ENCODE measurements at regions not wholly inside any gene's neighbourhood (a gene's known extent, or its start where the extent isn't known, plus 50 kb on each side); places are given as distances from the start of the nearest gene placed in this dataset.
A peak's percentile ranks its signal among the peaks of the same experiment; 100 is the strongest.
"Not testable (repeated sequence)": the region's sequence is repeated elsewhere in the genome, so short reads cannot be mapped to it uniquely, and the experiment has no call there.

GRCh38 chr12:34190054-34190453 lies 167.8 kb downstream of the ALG10 start:
- DNase-seq (ENCODE audit: low spot score), result no peak

- DNase-seq (ENCODE audit: low spot score), result no peak
These were observed 176.6 kb downstream of the ALG10 start for GRCh38 chr12:34198924-34199323.

- no peak for DNase-seq (ENCODE audit: low spot score)
These were observed 181.7 kb downstream of the ALG10 start for GRCh38 chr12:34203866-34204620.

- no peak for DNase-seq (ENCODE audit: low spot score)
These were observed 182.6 kb downstream of the ALG10 start for GRCh38 chr12:34204830-34205285.

- no peak for DNase-seq (ENCODE audit: low spot score)
These were observed 183.1 kb downstream of the ALG10 start for GRCh38 chr12:34205401-34205800.

GRCh38 chr12:34206061-34206785 lies 183.9 kb downstream of the ALG10 start:
- DNase-seq (ENCODE audit: low spot score), result no peak

- DNase-seq (ENCODE audit: low spot score), result no peak
These were observed 185.6 kb downstream of the ALG10 start for GRCh38 chr12:34207858-34208257.

GRCh38 chr12:34208331-34209258 lies 186.3 kb downstream of the ALG10 start:
- no peak for DNase-seq (ENCODE audit: low spot score)

- no peak for DNase-seq (ENCODE audit: low spot score)
These were observed 187.1 kb downstream of the ALG10 start for GRCh38 chr12:34209259-34209835.

- DNase-seq (ENCODE audit: low spot score), result no peak
These were observed 187.9 kb downstream of the ALG10 start for GRCh38 chr12:34210183-34210582.

- no peak for DNase-seq (ENCODE audit: low spot score)
These were observed 188.6 kb downstream of the ALG10 start for GRCh38 chr12:34210689-34211530.

- no peak for DNase-seq (ENCODE audit: low spot score)
These were observed 190.4 kb downstream of the ALG10 start for GRCh38 chr12:34212651-34213050.

- DNase-seq (ENCODE audit: low spot score), result no peak
These were observed 191.7 kb downstream of the ALG10 start for GRCh38 chr12:34214011-34214410.

GRCh38 chr12:34215213-34215892 lies 193.1 kb downstream of the ALG10 start:
- no peak for DNase-seq (ENCODE audit: low spot score)

- no peak for DNase-seq (ENCODE audit: low spot score)
These were observed 193.6 kb downstream of the ALG10 start for GRCh38 chr12:34215893-34216285.

- DNase-seq (ENCODE audit: low spot score), result no peak
These were observed 195.4 kb downstream of the ALG10 start for GRCh38 chr12:34217660-34218059.

- peak; percentile 48 for DNase-seq (ENCODE audit: low spot score)
These were observed 196.1 kb downstream of the ALG10 start for GRCh38 chr12:34218193-34219045.

GRCh38 chr12:34219046-34219770 lies 196.9 kb downstream of the ALG10 start:
- no peak for DNase-seq (ENCODE audit: low spot score)

GRCh38 chr12:34220079-34220478 lies 197.8 kb downstream of the ALG10 start:
- DNase-seq (ENCODE audit: low spot score), result not testable (repeated sequence)

All from hematopoietic multipotent progenitor cell treated with erythropoietin and hydrocortisone succinate and interleukin-3 and kit ligand, for 17 days (in vitro differentiated cells).